GM23338 (cell line): ENCODE measurements at regions not wholly inside any gene's neighbourhood (a gene's known extent, or its start where the extent isn't known, plus 50 kb on each side); places are given as distances from the start of the nearest gene placed in this dataset.

Experiments
- ATAC-seq: fragments of 200-7000 bp; cut with Tn5 transposase; 3 replicates; pipeline ENCODE4 v1.9.1; 2020
- DNase-seq: peaks from one replicate; pipeline ENCODE4 v3.0.0-alpha.2; 2015; ENCODE audit warnings: low spot score
- H2AFZ ChIP-seq: fragments of 200-600 bp; sonication (generic); 2 replicates; pipeline ENCODE4 v1.8.0; 2016; ENCODE audit warnings: antibody characterized with exemption, mild to moderate bottlenecking, moderate library complexity
- H3F3A ChIP-seq: fragments of 200-600 bp; sonication (generic); replicated peaks from 2 replicates; pipeline ENCODE4 v1.8.0; 2017; ENCODE audit warnings: antibody characterized with exemption, mixed run types, low read depth
- H3K27ac ChIP-seq: fragments of 200-600 bp; sonication (generic); 2 replicates; pipeline ENCODE4 v1.6.1; 2016; ENCODE audit warnings: low read depth
- H3K27me3 ChIP-seq: fragments of 200-600 bp; sonication (generic); 2 replicates; pipeline ENCODE4 v1.8.0; 2016; ENCODE audit warnings: mild to moderate bottlenecking, mixed run types, moderate library complexity; ENCODE audit not compliant: insufficient read depth
- H3K36me3 ChIP-seq: fragments of 200-600 bp; sonication (generic); 2 replicates; pipeline ENCODE4 v1.8.0; 2016; ENCODE audit warnings: mild to moderate bottlenecking; ENCODE audit not compliant: insufficient read depth
- H3K4me1 ChIP-seq: fragments of 200-600 bp; sonication (generic); 2 replicates; pipeline ENCODE4 v1.8.0; 2016; ENCODE audit warnings: mild to moderate bottlenecking, moderate library complexity; ENCODE audit not compliant: insufficient read depth
- H3K4me2 ChIP-seq: fragments of 200-600 bp; sonication (generic); 2 replicates; pipeline ENCODE4 v1.7.1; 2017; ENCODE audit warnings: mixed run types
- H3K4me3 ChIP-seq: fragments of 200-600 bp; sonication (generic); 2 replicates; pipeline ENCODE4 v1.6.1; 2016; ENCODE audit warnings: mixed run types
- H3K79me2 ChIP-seq: fragments of 200-600 bp; sonication (generic); replicated peaks from 2 replicates; pipeline ENCODE4 v1.8.0; 2017; ENCODE audit warnings: mild to moderate bottlenecking; ENCODE audit not compliant: insufficient read depth
- H3K9me2 ChIP-seq: fragments of 200-600 bp; sonication (generic); 2 replicates; pipeline ENCODE4 v1.8.0; 2017; ENCODE audit not compliant: insufficient read depth
- H4K20me1 ChIP-seq: fragments of 200-600 bp; sonication (generic); replicated peaks from 2 replicates; pipeline ENCODE4 v1.8.0; 2017; ENCODE audit warnings: mild to moderate bottlenecking; ENCODE audit not compliant: insufficient read depth
- H3K27ac Mint-ChIP-seq: 2 replicates; pipeline ENCODE4 v1.8.0; 2020; ENCODE audit warnings: inconsistent platforms, mild to moderate bottlenecking, moderate library complexity, mixed read lengths
- H3K27me3 Mint-ChIP-seq: 3 replicates; pipeline ENCODE4 v1.8.0; 2022; ENCODE audit warnings: low read depth, mild to moderate bottlenecking, moderate library complexity, mixed read lengths, inconsistent platforms; ENCODE audit not compliant: insufficient read depth, poor library complexity
- H3K36me3 Mint-ChIP-seq: 3 replicates; pipeline ENCODE4 v1.8.0; 2021; ENCODE audit warnings: low read depth, mild to moderate bottlenecking, inconsistent platforms, moderate library complexity, mixed read lengths
- H3K4me1 Mint-ChIP-seq: 3 replicates; pipeline ENCODE4 v1.8.0; 2020; ENCODE audit warnings: mild to moderate bottlenecking, inconsistent platforms, mixed read lengths
- H3K4me3 Mint-ChIP-seq: 3 replicates; pipeline ENCODE4 v1.8.0; 2021; ENCODE audit warnings: moderate library complexity, mild to moderate bottlenecking, inconsistent platforms, mixed read lengths
- H3K9me3 Mint-ChIP-seq: 3 replicates; pipeline ENCODE4 v1.8.0; 2020; ENCODE audit warnings: moderate library complexity, mild to moderate bottlenecking, inconsistent platforms, mixed read lengths
- CREB1 ChIP-seq: fragments of 250-450 bp; sonication (Bioruptor Pico); IDR thresholded peaks from 2 replicates; pipeline ENCODE4 v1.5.0; 2020; ENCODE audit warnings: low read depth, mild to moderate bottlenecking, moderate library complexity
- EZH2 ChIP-seq: fragments of 200-600 bp; sonication (generic); IDR thresholded peaks from one replicate; pipeline ENCODE4 v1.8.0; 2017; ENCODE audit warnings: antibody characterized with exemption, mild to moderate bottlenecking, low read depth; ENCODE audit not compliant: unreplicated experiment
- STAT1 ChIP-seq: IDR thresholded peaks from one replicate; pipeline ENCODE4 v1.6.1; 2016; ENCODE audit warnings: antibody characterized with exemption; ENCODE audit not compliant: unreplicated experiment
- ZNF114 ChIP-seq: fragments of 250-450 bp; sonication (Bioruptor Pico); IDR thresholded peaks from 2 replicates; pipeline ENCODE4 v1.5.0; 2020; ENCODE audit warnings: mild to moderate bottlenecking, moderate library complexity
- ZNF331 ChIP-seq: fragments of 250-450 bp; sonication (Bioruptor Pico); IDR thresholded peaks from 2 replicates; pipeline ENCODE4 v1.5.0; 2020; ENCODE audit warnings: low read depth, mild to moderate bottlenecking, moderate library complexity
- TF ChIP-seq, protein P1 (sequence below), 2 experiments: fragments of 200-600 bp in 1 of 2; sonication (generic) in 1 of 2; conservative IDR thresholded peaks; 2 replicates each; pipeline versions ENCODE4 v1.5.1 to v1.6.1; 2016 to 2017; ENCODE audit warnings: antibody characterized with exemption in 2 of 2, low read depth in 2 of 2, mild to moderate bottlenecking in 2 of 2, moderate library complexity in 1 of 2
- TF ChIP-seq, protein P2 (sequence below): IDR thresholded peaks from one replicate; pipeline ENCODE4 v1.6.1; 2018; ENCODE audit warnings: antibody characterized with exemption; ENCODE audit not compliant: unreplicated experiment

DNA sequence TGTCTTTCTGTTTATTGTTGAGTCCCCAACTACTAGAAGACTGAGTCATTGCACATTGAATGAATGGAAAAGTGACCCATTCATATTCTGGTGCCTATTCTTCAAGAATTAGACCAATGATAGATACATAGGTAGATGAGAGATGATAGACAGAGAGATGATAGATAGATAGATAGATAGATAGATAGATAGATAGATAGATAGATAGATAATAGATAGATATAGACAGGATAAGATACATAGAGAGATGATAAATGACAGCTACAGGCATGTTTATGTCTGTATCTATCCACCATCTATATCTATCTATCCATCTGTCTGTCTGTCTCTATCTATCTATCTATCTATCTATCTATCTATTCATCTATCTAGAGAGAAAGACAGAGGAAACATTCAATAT lies 170.3 kb upstream of the ARRDC4 start (continued):
- TF ChIP-seq, protein P1, sequence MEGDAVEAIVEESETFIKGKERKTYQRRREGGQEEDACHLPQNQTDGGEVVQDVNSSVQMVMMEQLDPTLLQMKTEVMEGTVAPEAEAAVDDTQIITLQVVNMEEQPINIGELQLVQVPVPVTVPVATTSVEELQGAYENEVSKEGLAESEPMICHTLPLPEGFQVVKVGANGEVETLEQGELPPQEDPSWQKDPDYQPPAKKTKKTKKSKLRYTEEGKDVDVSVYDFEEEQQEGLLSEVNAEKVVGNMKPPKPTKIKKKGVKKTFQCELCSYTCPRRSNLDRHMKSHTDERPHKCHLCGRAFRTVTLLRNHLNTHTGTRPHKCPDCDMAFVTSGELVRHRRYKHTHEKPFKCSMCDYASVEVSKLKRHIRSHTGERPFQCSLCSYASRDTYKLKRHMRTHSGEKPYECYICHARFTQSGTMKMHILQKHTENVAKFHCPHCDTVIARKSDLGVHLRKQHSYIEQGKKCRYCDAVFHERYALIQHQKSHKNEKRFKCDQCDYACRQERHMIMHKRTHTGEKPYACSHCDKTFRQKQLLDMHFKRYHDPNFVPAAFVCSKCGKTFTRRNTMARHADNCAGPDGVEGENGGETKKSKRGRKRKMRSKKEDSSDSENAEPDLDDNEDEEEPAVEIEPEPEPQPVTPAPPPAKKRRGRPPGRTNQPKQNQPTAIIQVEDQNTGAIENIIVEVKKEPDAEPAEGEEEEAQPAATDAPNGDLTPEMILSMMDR (conservative IDR thresholded peaks at IDR 0.05; ENCODE audit: low read depth in 2 of 2): no peak
- TF ChIP-seq ZNF114 (CRISPR knock-in tag) (no peak), CREB1 (no peak), ZNF331 (CRISPR knock-in tag) (no peak), STAT1 (no peak), EZH2 (no peak)

DNA sequence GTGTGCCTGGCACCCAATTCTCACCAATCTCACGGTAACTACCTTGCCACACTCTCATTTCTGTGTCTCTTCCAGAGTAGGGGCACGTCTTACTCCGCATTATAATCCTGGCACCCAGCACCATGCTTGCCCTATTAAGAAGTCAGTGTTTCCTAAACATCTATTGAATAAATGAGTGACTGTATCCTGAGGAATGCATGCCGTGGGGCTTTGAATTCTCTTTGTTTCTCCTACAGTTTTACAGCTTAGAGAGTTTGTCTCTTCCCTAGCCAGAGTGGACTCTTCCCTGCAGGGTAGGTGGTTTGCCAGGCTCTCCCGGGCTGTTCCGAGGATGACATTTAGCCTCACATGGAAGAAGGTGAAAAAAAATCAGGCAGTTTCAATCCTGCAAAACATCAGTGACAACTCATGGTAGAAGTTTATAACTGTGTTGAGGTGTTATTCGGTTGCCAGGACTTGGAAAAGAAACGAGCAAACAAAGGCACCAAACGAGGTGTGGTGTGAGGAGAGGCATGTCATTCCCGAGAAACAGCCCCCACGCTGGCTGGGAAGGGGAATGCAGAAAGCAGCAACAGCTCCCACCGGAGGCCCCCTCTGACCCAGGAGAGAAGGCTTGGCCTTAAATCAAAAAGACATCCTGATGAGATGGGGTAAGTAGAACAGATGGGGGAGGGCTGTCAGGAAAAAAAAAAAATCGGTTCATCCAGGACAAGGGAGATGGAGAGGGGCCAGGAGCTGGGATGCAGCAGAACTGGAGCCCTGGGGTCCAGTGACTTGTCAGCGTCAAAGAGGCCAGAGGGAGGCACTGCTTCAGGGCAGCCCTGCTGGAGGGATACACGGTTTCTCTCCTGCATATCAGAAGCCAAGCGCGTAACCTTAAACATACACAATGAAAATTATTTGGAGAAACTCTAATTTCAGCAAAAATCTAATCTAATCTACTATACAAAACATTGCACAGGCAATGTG lies 168.4 kb upstream of the ARRDC4 start:
- H3K79me2 ChIP-seq: no peaks in the 10 kb centered on the region
- H3K27me3 Mint-ChIP-seq: peaks cover 2% of the 10 kb centered on the region
- no peak overlapping the region for H3K4me3 Mint-ChIP-seq
- no peaks in the 10 kb centered on the region for H3K36me3 Mint-ChIP-seq
- peak; percentile 54 for DNase-seq
- TF ChIP-seq, protein P2, sequence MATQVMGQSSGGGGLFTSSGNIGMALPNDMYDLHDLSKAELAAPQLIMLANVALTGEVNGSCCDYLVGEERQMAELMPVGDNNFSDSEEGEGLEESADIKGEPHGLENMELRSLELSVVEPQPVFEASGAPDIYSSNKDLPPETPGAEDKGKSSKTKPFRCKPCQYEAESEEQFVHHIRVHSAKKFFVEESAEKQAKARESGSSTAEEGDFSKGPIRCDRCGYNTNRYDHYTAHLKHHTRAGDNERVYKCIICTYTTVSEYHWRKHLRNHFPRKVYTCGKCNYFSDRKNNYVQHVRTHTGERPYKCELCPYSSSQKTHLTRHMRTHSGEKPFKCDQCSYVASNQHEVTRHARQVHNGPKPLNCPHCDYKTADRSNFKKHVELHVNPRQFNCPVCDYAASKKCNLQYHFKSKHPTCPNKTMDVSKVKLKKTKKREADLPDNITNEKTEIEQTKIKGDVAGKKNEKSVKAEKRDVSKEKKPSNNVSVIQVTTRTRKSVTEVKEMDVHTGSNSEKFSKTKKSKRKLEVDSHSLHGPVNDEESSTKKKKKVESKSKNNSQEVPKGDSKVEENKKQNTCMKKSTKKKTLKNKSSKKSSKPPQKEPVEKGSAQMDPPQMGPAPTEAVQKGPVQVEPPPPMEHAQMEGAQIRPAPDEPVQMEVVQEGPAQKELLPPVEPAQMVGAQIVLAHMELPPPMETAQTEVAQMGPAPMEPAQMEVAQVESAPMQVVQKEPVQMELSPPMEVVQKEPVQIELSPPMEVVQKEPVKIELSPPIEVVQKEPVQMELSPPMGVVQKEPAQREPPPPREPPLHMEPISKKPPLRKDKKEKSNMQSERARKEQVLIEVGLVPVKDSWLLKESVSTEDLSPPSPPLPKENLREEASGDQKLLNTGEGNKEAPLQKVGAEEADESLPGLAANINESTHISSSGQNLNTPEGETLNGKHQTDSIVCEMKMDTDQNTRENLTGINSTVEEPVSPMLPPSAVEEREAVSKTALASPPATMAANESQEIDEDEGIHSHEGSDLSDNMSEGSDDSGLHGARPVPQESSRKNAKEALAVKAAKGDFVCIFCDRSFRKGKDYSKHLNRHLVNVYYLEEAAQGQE: no peak
- TF ChIP-seq, protein P1 (conservative IDR thresholded peaks at IDR 0.05; ENCODE audit: low read depth in 2 of 2): peak; percentile 32 to 36; a peak in 3 of 4 replicates
- H3K27me3 ChIP-seq: no peaks in the 10 kb centered on the region
- peak; percentile 85 for ATAC-seq
- H2AFZ ChIP-seq: peak overlapping the region; percentile 89
- H3K4me2 ChIP-seq: no peak overlapping the region
- no peaks in the 10 kb centered on the region for H3K4me1 ChIP-seq
- H3K4me3 ChIP-seq: no peak overlapping the region
- peaks cover 7% of the 10 kb centered on the region; the same call in 1 of the 3 replicates for H3K4me1 Mint-ChIP-seq
- no peaks in the 10 kb centered on the region for H3F3A ChIP-seq
- no peaks in the 10 kb centered on the region for H3K36me3 ChIP-seq
- no peaks in the 10 kb centered on the region; the same call in 1 of the 2 replicates for H3K9me2 ChIP-seq
- H3K9me3 Mint-ChIP-seq: no peaks in the 10 kb centered on the region; the same call in 2 of the 3 replicates
- no peaks in the 10 kb centered on the region for H4K20me1 ChIP-seq
- no peak overlapping the region for H3K27ac ChIP-seq
- H3K27ac Mint-ChIP-seq: no peak overlapping the region
